SK-N-MC (cell line): ENCODE measurements at regions not wholly inside any gene's neighbourhood (a gene's known extent, or its start where the extent isn't known, plus 50 kb on each side); places are given as distances from the start of the nearest gene placed in this dataset.

ENCODE experiments used
- DNase-seq: peaks from one replicate; pipeline ENCODE4 v3.0.0-alpha.2; 2011; ENCODE audit warnings: low read depth, low spot score
- H3K27ac ChIP-seq: fragments of 200-600 bp; sonication (generic); 2 replicates; pipeline ENCODE4 v1.5.1; 2016; ENCODE audit warnings: mixed run types
- H3K36me3 ChIP-seq: fragments of 200-600 bp; sonication (generic); 2 replicates; pipeline ENCODE4 v1.6.1; 2017; ENCODE audit warnings: antibody characterized with exemption, low read length, mixed read lengths; ENCODE audit not compliant: insufficient read depth
- H3K4me3 ChIP-seq: fragments of 200-600 bp; sonication (generic); 2 replicates; pipeline ENCODE4 v1.5.1; 2016
- H3K9ac ChIP-seq: fragments of 200-600 bp; sonication (generic); 2 replicates; pipeline ENCODE4 v1.8.0; 2017; ENCODE audit warnings: mixed run types, mixed read lengths; ENCODE audit not compliant: insufficient read length
- H3K9me3 ChIP-seq: fragments of 200-600 bp; sonication (generic); 2 replicates; pipeline ENCODE4 v1.6.1; 2017; ENCODE audit warnings: low read depth, mild to moderate bottlenecking, antibody characterized with exemption, low read length, moderate library complexity, mixed read lengths
- EZH2 ChIP-seq: fragments of 200-600 bp; sonication (generic); IDR thresholded peaks from one replicate; pipeline ENCODE4 v1.6.1; 2017; ENCODE audit warnings: antibody characterized with exemption
- FOXP2 ChIP-seq: optimal IDR thresholded peaks from 2 replicates; pipeline ENCODE3; 2011; ENCODE audit warnings: mild to moderate bottlenecking, moderate library complexity; ENCODE audit not compliant: insufficient read depth; ENCODE audit errors: extremely low read length, control extremely low read depth
- POLR2AphosphoS5 ChIP-seq: IDR thresholded peaks from 2 replicates; pipeline ENCODE4 v1.6.1; 2012; ENCODE audit warnings: mild to moderate bottlenecking, low read depth, low read length, borderline replicate concordance

DNA sequence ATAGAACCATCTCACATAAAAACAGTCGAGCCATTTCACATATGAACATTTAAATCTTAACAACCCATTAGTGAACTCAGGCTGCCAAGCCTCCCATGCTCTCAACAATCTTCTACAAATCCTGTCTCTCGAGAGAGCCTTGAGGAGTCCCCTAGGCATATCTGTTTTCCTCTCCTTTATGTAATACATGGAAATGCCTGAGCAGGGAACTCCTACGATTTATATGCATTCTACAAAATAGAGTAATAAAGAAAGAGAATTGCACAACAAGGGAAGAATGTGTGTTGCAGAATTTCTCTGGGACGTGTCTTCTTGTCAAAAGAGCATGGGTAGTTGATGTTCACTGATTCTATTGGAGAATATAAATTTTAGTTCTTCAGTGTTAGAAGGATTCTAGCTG, 101.8 kb upstream of the VCX2 start:
- Histone ChIP-seq H3K9me3 (no peaks in the 10 kb centered on the region), H3K36me3 (no peaks in the 10 kb centered on the region), H3K4me3 (no peak overlapping the region), H3K27ac (no peak overlapping the region), H3K9ac (no peak overlapping the region)
- TF ChIP-seq FOXP2, result no peak
- no peak for TF ChIP-seq POLR2AphosphoS5
- no peak for TF ChIP-seq EZH2
- DNase-seq, result no peak

DNA sequence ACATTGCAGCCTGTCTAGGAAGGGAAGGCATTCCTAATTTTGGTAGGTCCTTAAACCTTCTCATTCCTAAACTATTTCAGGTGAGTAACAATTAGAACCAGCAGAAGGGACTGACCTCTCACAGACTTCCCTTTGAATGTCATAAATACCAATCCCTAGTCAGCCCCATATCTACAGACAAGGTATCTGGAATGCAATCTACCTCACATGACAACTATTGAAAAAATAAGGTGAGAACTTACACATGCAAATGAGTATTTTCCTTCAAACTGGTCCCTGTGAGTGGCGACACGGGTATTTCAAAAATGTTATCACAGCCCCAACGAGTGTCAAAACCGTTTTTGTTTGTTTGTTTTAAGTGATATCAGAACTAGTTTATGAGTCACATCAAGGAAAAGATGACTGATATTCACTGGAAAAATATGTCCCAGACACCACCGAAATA, 102.4 kb upstream of the VCX2 start:
- DNase-seq, result no peak
- no peak overlapping the region for H3K27ac ChIP-seq
- no peak for TF ChIP-seq FOXP2
- no peak for TF ChIP-seq EZH2
- TF ChIP-seq POLR2AphosphoS5, result no peak

GRCh38 chrX:8274170-8274569, 103.1 kb upstream of the VCX2 start:
- H3K36me3 ChIP-seq, result no peaks in the 10 kb centered on the region
- TF ChIP-seq EZH2 (no peak), POLR2AphosphoS5 (no peak), FOXP2 (no peak)
- no peak for DNase-seq
- H3K27ac ChIP-seq, result no peak overlapping the region
- H3K9me3 ChIP-seq, result no peaks in the 10 kb centered on the region
- H3K4me3 ChIP-seq, result no peak overlapping the region
- H3K9ac ChIP-seq, result no peak overlapping the region

More for the DNA sequence above, 102.4 kb upstream of the VCX2 start:
- no peaks in the 10 kb centered on the region for H3K9me3 ChIP-seq
- no peak overlapping the region for H3K4me3 ChIP-seq
- H3K36me3 ChIP-seq, result no peaks in the 10 kb centered on the region
- no peak overlapping the region for H3K9ac ChIP-seq

DNA sequence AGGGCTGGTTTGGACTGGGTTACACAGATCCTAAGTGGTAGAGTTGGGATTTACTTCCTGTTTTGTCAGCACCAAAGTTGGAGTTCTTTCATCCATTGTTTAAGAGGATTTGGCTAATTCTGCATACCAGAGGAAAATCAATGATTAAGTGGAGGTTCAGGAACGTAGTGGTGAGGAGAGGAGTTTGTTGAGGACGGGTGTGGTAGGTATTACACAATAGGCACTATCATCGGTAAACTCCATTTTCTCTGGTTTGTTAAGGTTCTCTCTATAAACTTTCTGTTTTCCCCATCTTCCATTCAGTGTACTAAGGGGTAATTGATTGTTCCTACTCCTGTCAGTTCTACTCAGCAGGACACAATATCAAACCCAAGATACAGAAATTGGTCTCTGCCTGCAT, 107.5 kb upstream of the VCX2 start:
- TF ChIP-seq EZH2 (no peak), FOXP2 (no peak), POLR2AphosphoS5 (no peak)
- no peak for DNase-seq
- no peak overlapping the region for H3K9ac ChIP-seq
- no peak overlapping the region for H3K4me3 ChIP-seq
- no peaks in the 10 kb centered on the region for H3K9me3 ChIP-seq
- no peaks in the 10 kb centered on the region for H3K36me3 ChIP-seq
- no peak overlapping the region for H3K27ac ChIP-seq

GRCh38 chrX:8279323-8279722, 108.3 kb upstream of the VCX2 start:
- Histone ChIP-seq H3K9ac (no peak overlapping the region), H3K9me3 (no peaks in the 10 kb centered on the region), H3K4me3 (no peak overlapping the region), H3K36me3 (no peaks in the 10 kb centered on the region), H3K27ac (no peak overlapping the region)
- TF ChIP-seq POLR2AphosphoS5 (no peak), FOXP2 (no peak), EZH2 (no peak)
- no peak for DNase-seq

GRCh38 chrX:8284131-8284530, 113.1 kb upstream of the VCX2 start:
- no peak overlapping the region for H3K4me3 ChIP-seq
- no peaks in the 10 kb centered on the region for H3K9me3 ChIP-seq
- H3K27ac ChIP-seq, result no peak overlapping the region
- no peak overlapping the region for H3K9ac ChIP-seq
- H3K36me3 ChIP-seq, result no peaks in the 10 kb centered on the region
- TF ChIP-seq FOXP2, result no peak
- TF ChIP-seq POLR2AphosphoS5, result no peak
- no peak for TF ChIP-seq EZH2
- no peak for DNase-seq

DNA sequence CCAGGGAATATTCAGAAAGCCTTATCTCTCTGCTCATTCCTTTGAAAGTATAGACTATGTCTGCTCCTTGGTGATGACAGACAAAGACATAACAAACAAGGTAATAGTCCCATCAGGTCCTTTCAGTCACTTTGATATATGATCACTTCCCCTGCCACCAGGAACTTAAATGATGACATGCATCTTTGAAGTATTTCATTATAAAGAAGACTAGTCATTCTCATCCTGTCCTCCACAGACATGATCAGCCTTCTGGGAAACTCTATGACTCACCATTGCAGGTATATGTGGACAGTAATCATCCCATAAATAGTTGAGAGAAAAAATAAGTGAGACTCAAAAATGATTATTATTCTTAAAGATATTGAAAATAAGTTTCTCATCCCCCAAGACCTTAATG, 117.5 kb upstream of the VCX2 start:
- TF ChIP-seq POLR2AphosphoS5 (no peak), FOXP2 (no peak), EZH2 (no peak)

GRCh38 chrX:8289523-8289922, 118.5 kb upstream of the VCX2 start:
- Histone ChIP-seq H3K4me3 (no peak overlapping the region), H3K27ac (no peak overlapping the region), H3K9ac (no peak overlapping the region), H3K36me3 (no peaks in the 10 kb centered on the region), H3K9me3 (no peaks in the 10 kb centered on the region)
- no peak for TF ChIP-seq EZH2
- TF ChIP-seq POLR2AphosphoS5, result no peak
- TF ChIP-seq FOXP2, result no peak
- DNase-seq, result no peak

More for the DNA sequence above, 117.5 kb upstream of the VCX2 start:
- H3K4me3 ChIP-seq, result no peak overlapping the region
- DNase-seq, result no peak
- H3K9me3 ChIP-seq, result no peaks in the 10 kb centered on the region
- H3K27ac ChIP-seq, result no peak overlapping the region
- no peak overlapping the region for H3K9ac ChIP-seq
- no peaks in the 10 kb centered on the region for H3K36me3 ChIP-seq

GRCh38 chrX:8297766-8298165, 126.7 kb upstream of the VCX2 start:
- Histone ChIP-seq H3K36me3 (no peaks in the 10 kb centered on the region), H3K27ac (no peak overlapping the region), H3K9ac (no peak overlapping the region), H3K9me3 (no peaks in the 10 kb centered on the region), H3K4me3 (no peak overlapping the region)
- DNase-seq, result no peak
- TF ChIP-seq EZH2, result no peak

DNA sequence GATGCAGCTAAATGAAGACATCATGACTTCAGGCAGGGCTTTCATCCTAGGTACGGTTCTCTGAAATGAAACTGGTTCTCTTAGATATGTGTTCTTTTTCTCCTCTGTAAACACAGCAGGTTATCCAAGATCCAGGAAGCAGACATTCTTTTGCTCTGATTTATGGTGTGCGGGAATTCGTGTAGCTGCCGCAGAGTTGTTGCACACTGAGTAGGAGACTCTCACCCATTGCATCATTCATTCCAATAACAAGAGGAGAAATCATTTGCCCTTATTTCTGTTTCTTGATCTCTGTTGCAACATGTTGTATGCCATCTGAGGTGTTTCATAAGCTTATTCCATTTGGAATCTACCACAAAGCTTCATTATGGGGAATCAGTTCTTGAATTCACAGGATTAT, 133.6 kb upstream of the VCX2 start:
- no peak for DNase-seq
- Histone ChIP-seq H3K9me3 (no peaks in the 10 kb centered on the region), H3K9ac (no peak overlapping the region), H3K36me3 (no peaks in the 10 kb centered on the region), H3K27ac (no peak overlapping the region), H3K4me3 (no peak overlapping the region)
- TF ChIP-seq FOXP2, result no peak
- no peak for TF ChIP-seq POLR2AphosphoS5
- no peak for TF ChIP-seq EZH2
